ENCODE measurements at regions not wholly inside any gene's neighbourhood (a gene's known extent, or its start where the extent isn't known, plus 50 kb on each side); places are given as distances from the start of the nearest gene placed in this dataset.

- intact Hi-C loops (cut with DNase I): no loop called here
- Histone ChIP-seq H3K4me1 (no peaks in the 10 kb centered on the region), H3K27ac (no peak overlapping the region), H3K4me3 (no peak overlapping the region), H3K9me3 (no peaks in the 10 kb centered on the region), H3K27me3 (no peaks in the 10 kb centered on the region), H3K36me3 (no peaks in the 10 kb centered on the region)
- TF ChIP-seq POLR2A (IDR thresholded peaks at IDR 0.05): no peak
- TF ChIP-seq CTCF (IDR thresholded peaks at IDR 0.05): no peak
- DNase-seq (no peak), ATAC-seq (no peak)
- WGBS (ENCODE audit: insufficient coverage, low coverage, low lambda C conversion rate, missing lambda C conversion rate): 69% methylated on average over 10 of the region's 10 CpGs
Observed at GRCh38 chr3:4218456-4219226, 84.5 kb upstream of the SETMAR start.

- ATAC-seq (no peak), DNase-seq (no peak)
- Histone ChIP-seq H3K4me3 (no peak overlapping the region), H3K27me3 (no peaks in the 10 kb centered on the region), H3K4me1 (no peaks in the 10 kb centered on the region), H3K27ac (no peak overlapping the region), H3K36me3 (no peaks in the 10 kb centered on the region), H3K9me3 (no peaks in the 10 kb centered on the region)
- intact Hi-C loops (cut with DNase I): no loop called here
- 30% methylated on average over 2 of the region's 2 CpGs for WGBS (ENCODE audit: insufficient coverage, low coverage, low lambda C conversion rate, missing lambda C conversion rate)
- no peak for TF ChIP-seq CTCF (IDR thresholded peaks at IDR 0.05)
- TF ChIP-seq POLR2A (IDR thresholded peaks at IDR 0.05): no peak
Observed at GRCh38 chr3:4219227-4219568, 84.0 kb upstream of the SETMAR start.

GRCh38 chr3:4220065-4220464 is 83.1 kb upstream of the SETMAR start:
- no peak overlapping the region for H3K27ac ChIP-seq
- H3K9me3 ChIP-seq: no peaks in the 10 kb centered on the region
- no peaks in the 10 kb centered on the region for H3K27me3 ChIP-seq
- intact Hi-C loops (cut with DNase I): no loop called here
- 82% methylated on average over 3 of the region's 3 CpGs for WGBS (ENCODE audit: insufficient coverage, low coverage, low lambda C conversion rate, missing lambda C conversion rate)
- H3K4me3 ChIP-seq: no peak overlapping the region
- no peaks in the 10 kb centered on the region for H3K4me1 ChIP-seq
- DNase-seq (no peak), ATAC-seq (no peak)
- H3K36me3 ChIP-seq: no peaks in the 10 kb centered on the region
- TF ChIP-seq POLR2A (IDR thresholded peaks at IDR 0.05) (no peak), CTCF (IDR thresholded peaks at IDR 0.05) (no peak)

- Histone ChIP-seq H3K4me1 (no peaks in the 10 kb centered on the region), H3K4me3 (no peak overlapping the region), H3K9me3 (no peaks in the 10 kb centered on the region), H3K36me3 (no peaks in the 10 kb centered on the region), H3K27me3 (no peaks in the 10 kb centered on the region), H3K27ac (no peak overlapping the region)
- intact Hi-C loops (cut with DNase I): no loop called here
- no peak for ATAC-seq
- TF ChIP-seq POLR2A (IDR thresholded peaks at IDR 0.05) (no peak), CTCF (IDR thresholded peaks at IDR 0.05) (no peak)
- DNase-seq: no peak
- 38% methylated on average over 5 of the region's 5 CpGs for WGBS (ENCODE audit: insufficient coverage, low coverage, low lambda C conversion rate, missing lambda C conversion rate)
Observed at GRCh38 chr3:4222574-4223175, 80.5 kb upstream of the SETMAR start.

All from right lobe of liver (tissue), 6 donors.